HepG2 (cell line): ENCODE measurements at regions not wholly inside any gene's neighbourhood (a gene's known extent, or its start where the extent isn't known, plus 50 kb on each side); places are given as distances from the start of the nearest gene placed in this dataset.

Source experiments
- KLF16 ChIP-seq, 2 experiments: sonication (generic) in 1 of 2; formaldehyde crosslinking in 1 of 2; IDR thresholded peaks; 2 replicates each; pipeline versions ENCODE4 v1.6.1 to v1.8.0; 2016 to 2023; ENCODE audit warnings: missing genetic modification reagents in 2 of 2, missing compliant biosample characterization in 1 of 2
- RARA ChIP-seq: IDR thresholded peaks from 2 replicates; pipeline ENCODE4 v1.6.1; 2016; ENCODE audit warnings: missing genetic modification reagents, missing compliant biosample characterization
- RERE ChIP-seq: IDR thresholded peaks from 2 replicates; pipeline ENCODE4 v1.6.1; 2016; ENCODE audit warnings: low read depth, missing genetic modification reagents, missing compliant biosample characterization
- SMARCC2 ChIP-seq: fragments of 450-650 bp; IDR thresholded peaks from 2 replicates; pipeline ENCODE4 v1.6.1; 2017; ENCODE audit warnings: antibody characterized with exemption, mild to moderate bottlenecking
- SOX6 ChIP-seq, 2 experiments: fragments of 450-650 bp in 1 of 2; sonication (generic) in 1 of 2; formaldehyde crosslinking in 1 of 2; IDR thresholded peaks; 2 replicates each; pipeline versions ENCODE4 v1.4.0 to v1.6.1; 2017 to 2020; ENCODE audit warnings: antibody characterized with exemption in 1 of 2, mild to moderate bottlenecking in 1 of 2, missing genetic modification reagents in 1 of 2
- TP53 ChIP-seq: sonication (generic); formaldehyde crosslinking; conservative IDR thresholded peaks from 2 replicates; pipeline ENCODE4 v1.4.0; 2020; ENCODE audit warnings: missing genetic modification reagents
- ZNF510 ChIP-seq: sonication (generic); formaldehyde crosslinking; IDR thresholded peaks from 2 replicates; pipeline ENCODE4 v1.4.0; 2020; ENCODE audit warnings: low read depth, mild to moderate bottlenecking, missing genetic modification reagents

- no peak for TF ChIP-seq ZNF510
- TF ChIP-seq KLF16 (CRISPR knock-in tag; IDR thresholded peaks at IDR 0.05), result no peak
- no peak for TF ChIP-seq RARA (CRISPR knock-in tag)
- TF ChIP-seq RERE (CRISPR knock-in tag), result no peak
- TF ChIP-seq SMARCC2, result no peak
- no peak for TF ChIP-seq SOX6 (IDR thresholded peaks at IDR 0.05)
- TF ChIP-seq SOX6 (CRISPR knock-in tag; IDR thresholded peaks at IDR 0.05), result no peak
- TF ChIP-seq TP53 (CRISPR knock-in tag), result no peak
Observed at GRCh38 chr12:124420996-124421674, 126.2 kb downstream of the RFLNA start (continued).
